ENCODE measurements at regions not wholly inside any gene's neighbourhood (a gene's known extent, or its start where the extent isn't known, plus 50 kb on each side); places are given as distances from the start of the nearest gene placed in this dataset.

- ATAC-seq: no peak
- Histone ChIP-seq H3K4me1 (ENCODE audit: insufficient read depth) (no peaks in the 10 kb centered on the region), H3K4me2 (no peak overlapping the region)
Observed at GRCh38 chr5:33272288-33272687, 168.5 kb upstream of the TARS1 start.

GRCh38 chr5:33273985-33274384 lies 166.8 kb upstream of the TARS1 start:
- no peak overlapping the region for H2AFZ ChIP-seq
- H3K4me2 ChIP-seq: no peak overlapping the region
- H4K20me1 ChIP-seq (replicated peaks; ENCODE audit: insufficient read depth): no peaks in the 10 kb centered on the region
- Mint-ChIP-seq H3K4me1 (no peaks in the 10 kb centered on the region), H3K9me3 (no peaks in the 10 kb centered on the region), H3K36me3 (ENCODE audit: low read depth) (no peaks in the 10 kb centered on the region), H3K27ac (no peak overlapping the region), H3K4me3 (no peak overlapping the region), H3K27me3 (ENCODE audit: insufficient read depth, low read depth, poor library complexity) (no peaks in the 10 kb centered on the region)
- no peaks in the 10 kb centered on the region for H3K4me1 ChIP-seq (ENCODE audit: insufficient read depth)
- H3K4me3 ChIP-seq: no peak overlapping the region
- no peaks in the 10 kb centered on the region for H3K79me2 ChIP-seq (replicated peaks; ENCODE audit: insufficient read depth)
- no peaks in the 10 kb centered on the region for H3K9me2 ChIP-seq (ENCODE audit: insufficient read depth)
- H3K27ac ChIP-seq (ENCODE audit: low read depth): no peak overlapping the region
- no peaks in the 10 kb centered on the region for H3K27me3 ChIP-seq (ENCODE audit: insufficient read depth)
- ATAC-seq: no peak
- H3F3A ChIP-seq (replicated peaks; ENCODE audit: low read depth): no peaks in the 10 kb centered on the region
- DNase-seq (ENCODE audit: low spot score): no peak
- no peaks in the 10 kb centered on the region for H3K36me3 ChIP-seq (ENCODE audit: insufficient read depth)
- TF ChIP-seq POLR2AphosphoS5 (IDR thresholded peaks at IDR 0.05; ENCODE audit: low read depth) (no peak), EZH2phosphoT487 (IDR thresholded peaks at IDR 0.05; ENCODE audit: unreplicated experiment) (no peak), JUNB (IDR thresholded peaks at IDR 0.05; ENCODE audit: unreplicated experiment) (no peak), EZH2 (IDR thresholded peaks at IDR 0.05; ENCODE audit: low read depth, unreplicated experiment) (no peak), NANOG (IDR thresholded peaks at IDR 0.05; ENCODE audit: borderline replicate concordance) (no peak), ETS1 (IDR thresholded peaks at IDR 0.05) (no peak), REST (IDR thresholded peaks at IDR 0.05; ENCODE audit: unreplicated experiment) (no peak)

More at GRCh38 chr5:33272288-33272687, 168.5 kb upstream of the TARS1 start:
- no peaks in the 10 kb centered on the region for H3K27me3 Mint-ChIP-seq (ENCODE audit: insufficient read depth, low read depth, poor library complexity)
- H3K4me3 ChIP-seq: no peak overlapping the region
- H2AFZ ChIP-seq: no peak overlapping the region
- TF ChIP-seq CTCF (conservative IDR thresholded peaks at IDR 0.05; ENCODE audit: low read depth in 2 of 2) (no peak), ZNF114 (CRISPR knock-in tag; IDR thresholded peaks at IDR 0.05) (no peak)
- no peaks in the 10 kb centered on the region for H3K9me3 Mint-ChIP-seq
- H3K27me3 ChIP-seq (ENCODE audit: insufficient read depth): no peaks in the 10 kb centered on the region
- no peak overlapping the region for H3K4me3 Mint-ChIP-seq
- no peak overlapping the region for H3K27ac ChIP-seq (ENCODE audit: low read depth)
- no peaks in the 10 kb centered on the region for H3K4me1 Mint-ChIP-seq
- DNase-seq (ENCODE audit: low spot score): no peak
- H3K27ac Mint-ChIP-seq: no peak overlapping the region
- H3F3A ChIP-seq (replicated peaks; ENCODE audit: low read depth): no peaks in the 10 kb centered on the region
- H3K36me3 Mint-ChIP-seq (ENCODE audit: low read depth): no peaks in the 10 kb centered on the region
- H3K36me3 ChIP-seq (ENCODE audit: insufficient read depth): no peaks in the 10 kb centered on the region
- H3K9me2 ChIP-seq (ENCODE audit: insufficient read depth): no peaks in the 10 kb centered on the region
- no peaks in the 10 kb centered on the region for H4K20me1 ChIP-seq (replicated peaks; ENCODE audit: insufficient read depth)
- H3K79me2 ChIP-seq (replicated peaks; ENCODE audit: insufficient read depth): no peaks in the 10 kb centered on the region

Data from GM23338 (cell line).